ENCODE measurements at regions not wholly inside any gene's neighbourhood (a gene's known extent, or its start where the extent isn't known, plus 50 kb on each side); places are given as distances from the start of the nearest gene placed in this dataset.

DNA sequence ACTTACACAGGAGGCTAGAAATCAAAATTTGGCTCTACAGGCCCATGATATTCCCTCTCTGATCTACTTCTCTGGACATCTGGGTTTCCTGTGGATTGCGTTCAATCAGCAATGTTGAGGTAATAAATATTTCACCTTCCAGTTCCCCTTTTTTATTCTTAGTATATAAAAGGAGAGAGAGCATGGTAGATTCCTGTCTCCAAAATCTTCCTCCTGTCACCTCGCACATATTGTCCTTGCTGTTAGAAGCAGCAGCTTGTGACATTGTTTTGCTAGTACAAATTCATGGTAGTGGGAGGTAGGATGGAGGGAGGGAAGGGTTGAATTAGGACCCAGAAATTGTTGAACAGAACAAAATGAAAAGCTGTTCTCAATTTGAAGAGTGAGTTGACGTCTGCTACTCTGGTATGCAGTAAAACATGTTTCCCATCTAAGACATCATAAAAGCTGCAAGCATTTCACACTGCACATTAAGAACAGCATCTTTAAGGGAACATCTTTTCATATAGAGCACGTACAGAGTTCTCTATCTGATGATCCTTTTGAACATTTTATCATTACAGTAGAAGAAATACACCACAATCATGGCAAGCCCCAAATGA, 156.4 kb downstream of the RDH14 start:
- Histone ChIP-seq H3K27me3 (replicated peaks in 1 of 7) (no peaks in the 10 kb centered on the region), H3K9me3 (no peaks in the 10 kb centered on the region), H3K4me1 (no peaks in the 10 kb centered on the region), H3K4me3 (no peak overlapping the region), H3K36me3 (no peaks in the 10 kb centered on the region), H3K27ac (no peak overlapping the region)
- TF ChIP-seq, protein P1, sequence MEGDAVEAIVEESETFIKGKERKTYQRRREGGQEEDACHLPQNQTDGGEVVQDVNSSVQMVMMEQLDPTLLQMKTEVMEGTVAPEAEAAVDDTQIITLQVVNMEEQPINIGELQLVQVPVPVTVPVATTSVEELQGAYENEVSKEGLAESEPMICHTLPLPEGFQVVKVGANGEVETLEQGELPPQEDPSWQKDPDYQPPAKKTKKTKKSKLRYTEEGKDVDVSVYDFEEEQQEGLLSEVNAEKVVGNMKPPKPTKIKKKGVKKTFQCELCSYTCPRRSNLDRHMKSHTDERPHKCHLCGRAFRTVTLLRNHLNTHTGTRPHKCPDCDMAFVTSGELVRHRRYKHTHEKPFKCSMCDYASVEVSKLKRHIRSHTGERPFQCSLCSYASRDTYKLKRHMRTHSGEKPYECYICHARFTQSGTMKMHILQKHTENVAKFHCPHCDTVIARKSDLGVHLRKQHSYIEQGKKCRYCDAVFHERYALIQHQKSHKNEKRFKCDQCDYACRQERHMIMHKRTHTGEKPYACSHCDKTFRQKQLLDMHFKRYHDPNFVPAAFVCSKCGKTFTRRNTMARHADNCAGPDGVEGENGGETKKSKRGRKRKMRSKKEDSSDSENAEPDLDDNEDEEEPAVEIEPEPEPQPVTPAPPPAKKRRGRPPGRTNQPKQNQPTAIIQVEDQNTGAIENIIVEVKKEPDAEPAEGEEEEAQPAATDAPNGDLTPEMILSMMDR (IDR thresholded peaks at IDR 0.05 in 8 of 11, conservative IDR thresholded peaks at IDR 0.05 in 3 of 11): no peak
- no peak for TF ChIP-seq POLR2AphosphoS5 (IDR thresholded peaks at IDR 0.05)
- no peak for TF ChIP-seq POLR2A (IDR thresholded peaks at IDR 0.05)
- WGBS, 5 donors: 38 to 47% (median 40%) methylated on average over 4 of the region's 4 CpGs
- intact Hi-C loops (cut with DNase I; ENCODE audit: low total_unique reads): no loop called here
- no peak for DNase-seq

DNA sequence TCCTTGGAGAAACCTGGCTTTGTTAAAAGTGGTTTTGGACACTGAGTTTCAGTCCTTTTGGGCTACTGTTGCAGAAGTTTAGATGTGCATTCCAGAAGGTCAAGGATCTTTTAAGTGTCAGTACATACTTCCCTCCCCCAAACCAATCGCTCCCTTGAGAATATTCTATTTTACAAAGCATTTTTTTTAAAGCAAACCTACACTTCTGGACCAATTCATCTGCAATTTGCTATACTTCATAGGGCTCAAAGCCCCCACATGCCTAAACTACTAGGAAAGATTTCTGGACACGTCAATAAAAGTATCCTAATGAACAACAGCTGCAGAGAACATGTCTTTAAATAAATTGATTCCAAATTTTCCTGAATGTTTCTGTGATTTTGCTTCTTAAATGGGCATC, 157.6 kb downstream of the RDH14 start:
- WGBS, 5 donors: 65 to 81% (median 72%) methylated on average over 2 of the region's 2 CpGs
- intact Hi-C loops (cut with DNase I; ENCODE audit: low total_unique reads): no loop called here
- no peaks in the 10 kb centered on the region for H3K9me3 ChIP-seq
- no peaks in the 10 kb centered on the region for H3K36me3 ChIP-seq
- TF ChIP-seq, protein P1 (IDR thresholded peaks at IDR 0.05 in 8 of 11, conservative IDR thresholded peaks at IDR 0.05 in 3 of 11): no peak
- TF ChIP-seq POLR2A (IDR thresholded peaks at IDR 0.05) (no peak), POLR2AphosphoS5 (IDR thresholded peaks at IDR 0.05) (no peak)
- H3K27ac ChIP-seq: no peak overlapping the region
- H3K4me3 ChIP-seq: no peak overlapping the region
- no peak for DNase-seq
- H3K27me3 ChIP-seq (replicated peaks in 1 of 7): no peaks in the 10 kb centered on the region
- no peaks in the 10 kb centered on the region for H3K4me1 ChIP-seq

DNA sequence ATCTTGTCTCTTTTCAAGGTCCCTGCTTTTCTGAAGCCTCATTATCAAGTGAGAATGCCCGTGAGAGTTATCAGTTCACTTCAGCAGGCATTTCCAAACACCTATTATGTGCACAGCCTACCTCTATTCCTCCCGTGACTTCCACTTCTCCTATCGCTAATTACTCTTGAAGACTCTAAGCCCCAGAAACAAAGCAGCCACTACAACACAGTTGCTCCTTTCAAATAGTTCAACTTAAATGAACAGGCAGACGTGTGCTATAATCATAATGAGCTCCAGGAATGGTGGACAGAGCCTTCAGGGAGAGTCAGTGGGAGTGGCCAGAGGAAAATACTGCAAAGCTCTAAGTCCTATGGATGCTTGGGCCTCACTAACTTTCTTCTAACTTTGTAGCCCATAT, 159.0 kb downstream of the RDH14 start:
- TF ChIP-seq POLR2A (IDR thresholded peaks at IDR 0.05) (no peak), POLR2AphosphoS5 (IDR thresholded peaks at IDR 0.05) (no peak)
- TF ChIP-seq, protein P1 (IDR thresholded peaks at IDR 0.05 in 8 of 11, conservative IDR thresholded peaks at IDR 0.05 in 3 of 11): no peak
- intact Hi-C loops (cut with DNase I; ENCODE audit: low total_unique reads): no loop called here
- H3K36me3 ChIP-seq: no peaks in the 10 kb centered on the region

DNA sequence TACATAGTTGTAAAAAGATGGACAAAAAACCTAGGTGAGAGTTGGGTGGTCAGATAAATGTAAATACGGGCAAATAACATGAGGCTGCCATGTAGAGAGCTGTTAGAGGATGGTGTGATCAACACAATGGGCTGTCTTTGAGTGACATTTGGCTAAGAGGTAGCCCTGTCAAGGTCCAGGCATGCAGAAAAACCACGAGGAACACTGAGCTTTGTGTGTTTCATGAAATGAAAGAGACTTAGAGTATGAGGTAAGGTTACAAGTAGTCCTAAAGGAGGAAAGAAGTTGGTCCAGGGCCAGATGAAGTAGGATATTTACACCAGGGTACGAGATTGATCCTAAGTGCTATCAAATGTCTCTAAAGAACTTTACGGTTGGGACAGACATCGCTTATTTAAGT, 160.9 kb downstream of the RDH14 start:
- no peak for DNase-seq
- intact Hi-C loops (cut with DNase I; ENCODE audit: low total_unique reads): no loop called here
- no peaks in the 10 kb centered on the region for H3K9me3 ChIP-seq
- 80 to 86% (median 86%) methylated on average over 5 of the region's 5 CpGs for WGBS, 5 donors
- H3K27me3 ChIP-seq (replicated peaks in 1 of 7): peaks cover 0 to 2% (median 0%) of the 10 kb centered on the region in 7 donors
- no peak overlapping the region for H3K27ac ChIP-seq
- no peaks in the 10 kb centered on the region for H3K36me3 ChIP-seq
- TF ChIP-seq POLR2AphosphoS5 (IDR thresholded peaks at IDR 0.05): no peak
- TF ChIP-seq, protein P1 (IDR thresholded peaks at IDR 0.05 in 8 of 11, conservative IDR thresholded peaks at IDR 0.05 in 3 of 11): no peak
- TF ChIP-seq POLR2A (IDR thresholded peaks at IDR 0.05): no peak
- H3K4me3 ChIP-seq: no peak overlapping the region
- no peaks in the 10 kb centered on the region for H3K4me1 ChIP-seq

More for the DNA sequence above, 159.0 kb downstream of the RDH14 start:
- DNase-seq: no peak
- Histone ChIP-seq H3K4me3 (no peak overlapping the region), H3K4me1 (no peaks in the 10 kb centered on the region), H3K27ac (no peak overlapping the region), H3K9me3 (no peaks in the 10 kb centered on the region), H3K27me3 (replicated peaks in 1 of 7) (no peaks in the 10 kb centered on the region)
- WGBS, 5 donors: 61 to 79% (median 72%) methylated on average over 4 of the region's 4 CpGs

All from spleen (tissue), 11 donors.